Jurkat, Clone E6-1 (cell line): ENCODE measurements at regions not wholly inside any gene's neighbourhood (a gene's known extent, or its start where the extent isn't known, plus 50 kb on each side); places are given as distances from the start of the nearest gene placed in this dataset.
"Not testable (repeated sequence)": the region's sequence is repeated elsewhere in the genome, so short reads cannot be mapped to it uniquely, and the experiment has no call there.

Experiments
- DNase-seq: peaks from one replicate; pipeline ENCODE4 v3.0.0-alpha.2; 2011; ENCODE audit warnings: low read depth, low spot score
- H3K4me3 ChIP-seq: 2 replicates; pipeline ENCODE4 v1.5.1; 2011; ENCODE audit warnings: mild to moderate bottlenecking, low read length, control low read depth, moderate library complexity

DNA sequence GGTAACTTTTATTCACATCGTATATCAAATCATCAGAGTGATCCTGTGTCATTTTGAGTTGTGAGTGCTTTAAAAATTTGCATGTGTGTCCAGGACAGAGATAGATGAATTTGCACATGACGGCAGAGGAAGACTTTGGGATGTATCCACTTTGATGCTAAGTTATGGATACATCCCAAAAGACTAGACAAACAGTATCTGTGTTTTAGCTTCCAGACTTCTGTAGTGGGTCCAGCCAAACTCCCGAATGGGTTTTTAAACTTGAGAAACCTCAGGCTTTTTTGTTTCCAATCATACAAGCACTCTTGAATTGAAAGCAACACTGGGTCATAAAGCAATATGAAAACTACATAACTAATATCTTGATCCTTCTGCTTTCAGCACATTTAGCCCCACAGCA lies 213.8 kb downstream of the C9orf152 start:
- no peak overlapping the region for H3K4me3 ChIP-seq
- DNase-seq, result no peak

GRCh38 chr9:109996936-109997580 lies 210.9 kb downstream of the C9orf152 start:
- no peak for DNase-seq

GRCh38 chr9:109997682-109998081 lies 210.3 kb downstream of the C9orf152 start:
- DNase-seq, result no peak
- no peak overlapping the region for H3K4me3 ChIP-seq

More at GRCh38 chr9:109996936-109997580, 210.9 kb downstream of the C9orf152 start:
- no peak overlapping the region for H3K4me3 ChIP-seq

DNA sequence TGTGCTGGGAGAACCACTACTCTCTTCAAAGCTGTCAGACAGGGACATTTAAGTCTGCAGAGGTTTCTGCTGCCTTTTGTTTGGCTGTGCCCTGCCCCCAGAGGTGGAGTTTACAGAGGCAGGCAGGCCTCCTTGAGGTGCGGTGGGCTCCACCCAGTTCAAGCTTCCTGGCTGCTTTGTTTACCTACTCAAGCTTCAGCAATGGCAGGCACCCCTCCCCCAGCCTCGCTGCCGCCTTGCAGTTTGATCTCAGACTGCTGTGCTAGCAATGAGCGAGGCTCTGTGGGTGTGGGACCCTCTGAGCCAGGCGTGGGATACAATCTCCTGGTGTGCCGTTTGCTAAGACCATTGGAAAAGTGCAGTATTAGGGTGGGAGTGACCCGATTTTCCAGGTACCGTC lies 202.4 kb downstream of the C9orf152 start:
- H3K4me3 ChIP-seq, result peak overlapping the region; percentile 40

DNA sequence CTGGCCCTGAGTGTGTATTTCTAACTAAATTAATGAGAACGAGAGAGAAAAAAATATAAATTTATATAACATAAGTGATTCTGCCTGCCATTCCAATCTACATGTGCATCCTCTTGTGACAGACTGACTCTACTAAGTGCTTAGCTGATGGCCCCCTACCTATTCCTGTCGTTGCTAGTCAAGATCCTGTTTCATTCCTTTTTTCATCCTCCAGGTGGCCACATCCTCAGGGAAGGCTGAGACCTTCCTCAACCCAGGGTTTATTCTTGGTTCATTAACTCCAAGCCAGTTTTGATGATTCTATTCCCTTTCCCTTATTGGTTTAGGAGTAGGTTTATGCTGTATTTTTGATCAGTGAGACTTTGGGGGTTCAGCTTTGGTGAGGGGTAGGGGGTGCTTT lies 201.3 kb downstream of the C9orf152 start:
- DNase-seq, result no peak
- no peak overlapping the region for H3K4me3 ChIP-seq

More for the DNA sequence above, 202.4 kb downstream of the C9orf152 start:
- not testable (repeated sequence) for DNase-seq

GRCh38 chr9:110007477-110008270 lies 200.3 kb downstream of the C9orf152 start:
- no peak overlapping the region for H3K4me3 ChIP-seq
- DNase-seq, result no peak

DNA sequence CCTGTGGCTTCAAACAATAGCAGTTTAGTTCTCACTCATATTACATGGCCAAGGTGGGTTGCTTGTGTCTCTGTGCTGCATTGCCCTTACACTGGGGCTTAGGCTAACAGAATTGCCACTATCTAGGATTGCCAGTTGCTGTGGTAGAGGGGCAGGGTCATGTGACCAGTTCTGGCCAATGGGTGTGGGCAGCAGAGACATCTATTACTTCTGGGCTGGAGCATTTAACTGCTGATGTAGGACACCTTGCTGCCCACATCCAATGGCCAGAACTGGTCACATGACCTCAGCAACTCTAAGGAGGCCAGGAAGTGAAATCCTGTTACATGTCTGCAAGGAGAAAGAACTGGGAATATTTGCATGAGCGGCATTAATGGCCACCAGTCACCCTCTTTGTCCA lies 199.3 kb downstream of the C9orf152 start:
- no peak for DNase-seq
- H3K4me3 ChIP-seq, result no peak overlapping the region

- no peak overlapping the region for H3K4me3 ChIP-seq
- DNase-seq, result no peak
Observed at GRCh38 chr9:110011628-110012320, 196.2 kb downstream of the C9orf152 start.

DNA sequence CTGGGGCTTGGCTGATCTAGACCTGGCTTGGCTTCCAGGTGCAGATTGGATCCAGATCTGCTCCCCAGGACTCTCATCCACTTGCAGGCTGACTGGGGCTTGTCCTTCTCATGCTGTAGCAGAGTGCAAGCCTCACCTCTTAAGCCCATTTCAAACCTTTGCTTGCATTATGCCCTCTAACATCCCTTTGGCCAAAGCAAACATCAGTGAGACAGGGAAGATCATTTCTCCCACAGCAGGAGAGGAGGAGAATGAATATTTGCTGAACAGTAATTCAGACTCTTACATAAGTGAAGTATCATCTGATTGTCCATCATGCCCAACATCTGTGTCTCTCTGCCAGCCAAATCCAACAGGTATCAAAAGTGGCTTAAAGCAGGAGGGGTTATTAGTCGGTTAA lies 194.9 kb downstream of the C9orf152 start:
- no peak for DNase-seq
- no peak overlapping the region for H3K4me3 ChIP-seq

DNA sequence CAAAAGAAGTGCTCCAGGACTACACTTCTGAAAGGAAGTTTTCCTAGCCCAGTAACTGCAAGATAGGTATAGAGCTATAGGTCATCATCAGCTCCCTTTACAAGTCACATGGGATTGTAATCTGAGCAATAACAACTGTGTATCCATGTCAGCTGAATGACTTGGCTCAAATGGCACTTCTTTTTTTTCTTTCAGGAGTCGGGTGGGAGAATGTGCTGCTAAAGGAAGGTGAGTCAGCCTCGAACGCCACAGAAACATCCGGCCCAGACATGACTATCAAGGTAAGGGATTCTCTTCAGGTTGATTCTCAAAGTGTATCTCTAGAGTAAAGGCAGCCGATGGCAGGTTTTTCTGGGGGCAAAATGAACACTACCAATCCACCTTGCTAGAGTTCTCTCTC lies 192.2 kb downstream of the C9orf152 start:
- DNase-seq, result no peak

DNA sequence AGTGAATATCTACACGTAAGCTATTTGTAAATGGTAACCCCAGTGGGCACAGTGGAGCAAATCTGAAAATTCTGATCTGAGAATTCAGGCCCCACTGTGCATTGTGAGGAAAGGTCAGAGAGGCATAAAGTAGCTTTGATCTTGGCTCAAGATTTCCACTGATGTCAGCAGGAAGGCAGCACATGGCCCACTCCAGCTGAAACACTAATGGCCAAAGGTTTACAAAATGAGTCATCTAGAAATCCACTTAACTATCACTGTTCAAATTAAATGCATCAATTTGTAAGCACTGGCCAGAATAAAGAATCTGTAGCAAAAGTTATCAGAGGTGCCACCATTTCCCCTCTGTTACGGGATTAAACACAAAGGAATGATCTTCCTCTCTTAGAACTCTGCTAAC lies 191.6 kb downstream of the C9orf152 start:
- no peak for DNase-seq
- H3K4me3 ChIP-seq, result no peak overlapping the region

More for the DNA sequence above, 192.2 kb downstream of the C9orf152 start:
- H3K4me3 ChIP-seq, result no peak overlapping the region

DNA sequence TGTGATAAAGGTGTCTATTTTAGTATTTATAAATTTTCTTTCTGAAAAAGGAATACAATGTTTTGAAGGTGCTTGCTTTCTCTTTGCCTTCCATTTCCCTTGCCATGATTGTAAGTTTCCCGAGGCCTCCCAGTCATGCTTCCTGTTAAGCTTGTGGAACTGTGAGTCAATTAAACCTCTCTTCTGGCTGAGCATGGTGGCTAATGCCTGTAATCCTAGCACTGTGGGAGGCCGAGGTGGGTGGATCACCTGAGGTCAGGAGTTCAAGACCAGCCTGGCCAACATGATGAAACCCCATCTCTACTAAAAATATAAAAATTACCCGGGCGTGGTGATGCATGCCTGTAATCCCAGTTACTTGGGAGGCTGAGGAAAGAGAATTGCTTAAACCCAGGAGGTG lies 187.7 kb downstream of the C9orf152 start:
- DNase-seq, result not testable (repeated sequence)

DNA sequence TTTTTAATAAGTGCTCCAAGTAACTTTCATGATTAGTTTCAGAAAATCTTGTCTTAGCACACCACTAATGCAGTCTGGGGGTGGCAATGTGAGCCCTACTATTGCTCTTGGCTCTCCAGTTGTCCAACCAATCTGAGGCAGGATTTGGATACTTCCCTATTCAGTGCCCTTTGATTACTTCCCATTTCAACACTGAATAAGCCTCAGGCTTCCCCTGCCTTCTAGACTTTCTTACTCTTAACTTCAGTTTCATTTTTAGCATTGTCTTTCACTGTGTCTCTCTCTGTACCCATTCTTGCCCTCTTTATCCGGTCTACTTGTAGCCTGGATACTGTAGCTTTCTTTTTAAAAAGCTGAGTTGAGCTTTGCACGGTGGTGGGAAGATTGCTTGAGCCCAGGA lies 186.1 kb downstream of the C9orf152 start:
- DNase-seq, result no peak
- no peak overlapping the region for H3K4me3 ChIP-seq

More for the DNA sequence above, 187.7 kb downstream of the C9orf152 start:
- H3K4me3 ChIP-seq, result not testable (repeated sequence)

DNA sequence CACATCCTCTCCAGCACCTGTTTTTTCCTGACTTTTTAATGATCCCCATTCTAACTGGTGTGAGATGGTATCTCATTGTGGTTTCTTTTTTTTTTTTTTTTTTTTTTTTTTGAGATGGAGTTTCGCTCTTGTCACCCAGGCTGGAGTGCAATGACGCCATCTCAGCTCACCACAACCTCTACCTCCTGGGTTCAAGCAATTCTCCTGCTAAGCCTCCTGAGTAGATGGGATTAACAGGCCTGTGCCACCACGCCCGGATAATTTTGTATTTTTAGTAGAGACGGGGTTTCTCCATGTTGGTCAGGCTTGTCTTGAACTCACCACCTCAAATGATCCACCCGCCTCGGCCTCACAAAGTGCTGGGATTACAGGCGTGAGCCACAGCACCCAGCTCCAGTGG lies 184.7 kb downstream of the C9orf152 start:
- DNase-seq, H3K4me3 ChIP-seq: not testable (repeated sequence)

DNA sequence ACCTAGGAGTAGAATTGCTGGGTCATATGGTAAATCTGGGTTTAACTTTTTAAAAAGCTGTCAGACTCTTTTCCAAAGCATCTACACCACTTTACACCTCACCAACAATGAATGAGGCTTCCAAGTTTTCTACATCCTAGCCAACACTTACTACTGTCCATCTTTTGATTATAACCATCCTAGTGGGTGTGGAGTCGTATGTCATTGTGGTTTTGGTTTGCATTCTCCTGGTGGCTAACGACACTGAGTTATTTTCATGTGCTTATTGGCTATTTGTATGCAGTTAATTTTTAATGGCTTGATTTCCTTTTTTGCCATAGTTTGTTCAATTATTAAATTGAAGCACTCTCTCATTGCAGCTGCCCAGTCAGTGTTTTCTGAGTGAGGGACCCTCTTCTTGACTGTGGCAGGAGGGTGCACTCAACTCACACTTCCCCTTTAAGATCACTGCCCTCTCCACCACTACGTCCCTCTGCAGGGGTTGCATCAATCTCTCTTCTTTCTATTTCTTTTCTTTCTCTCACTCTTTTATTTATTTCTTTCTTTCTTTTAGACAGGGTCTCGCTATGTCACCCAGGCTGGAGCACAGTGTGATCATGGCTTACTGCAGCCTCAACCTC lies 182.3 kb downstream of the C9orf152 start:
- H3K4me3 ChIP-seq, result no peak overlapping the region
- DNase-seq, result no peak

- DNase-seq, result no peak
- no peak overlapping the region for H3K4me3 ChIP-seq
Observed at GRCh38 chr9:110027671-110028081, 180.3 kb downstream of the C9orf152 start.

DNA sequence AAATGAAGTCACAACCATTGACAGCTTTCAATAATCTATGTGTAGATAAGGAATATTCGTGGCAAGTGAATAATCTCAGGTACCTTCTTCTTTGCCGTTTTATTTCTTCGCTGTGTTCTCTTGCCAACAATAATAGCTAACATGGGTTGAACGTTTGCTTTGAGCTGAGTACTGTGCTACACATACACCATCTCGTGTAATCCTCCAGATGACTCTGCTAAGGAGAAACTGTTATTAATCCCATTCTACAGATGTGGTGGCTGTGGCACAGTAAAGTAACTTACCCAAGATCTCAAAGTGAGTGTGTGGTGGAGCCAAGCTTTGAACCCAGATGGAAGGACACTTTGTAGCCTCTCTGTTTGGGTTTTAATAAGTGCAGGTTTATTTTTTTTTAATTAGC lies 179.7 kb downstream of the C9orf152 start:
- H3K4me3 ChIP-seq, result no peak overlapping the region
- peak; percentile 68 for DNase-seq

DNA sequence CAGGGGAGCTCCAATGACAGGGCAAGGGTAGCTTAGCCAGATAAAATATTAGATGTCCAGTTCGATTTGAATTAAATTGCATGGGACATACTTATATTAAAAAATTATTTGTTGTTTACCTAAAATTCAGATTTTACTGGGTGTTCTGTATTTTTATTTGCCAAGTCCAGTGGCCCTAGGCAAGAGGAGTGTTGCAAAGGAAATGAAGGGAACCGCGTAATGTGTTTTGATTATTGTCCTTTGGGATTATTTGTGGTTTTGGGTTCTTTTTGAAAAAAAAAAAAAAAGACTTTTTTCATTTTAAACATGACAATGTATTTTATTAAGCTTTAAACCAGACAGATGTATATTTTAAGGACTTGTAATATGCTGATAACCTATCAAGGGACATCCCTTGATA lies 179.3 kb downstream of the C9orf152 start:
- DNase-seq, result no peak
- no peak overlapping the region for H3K4me3 ChIP-seq

DNA sequence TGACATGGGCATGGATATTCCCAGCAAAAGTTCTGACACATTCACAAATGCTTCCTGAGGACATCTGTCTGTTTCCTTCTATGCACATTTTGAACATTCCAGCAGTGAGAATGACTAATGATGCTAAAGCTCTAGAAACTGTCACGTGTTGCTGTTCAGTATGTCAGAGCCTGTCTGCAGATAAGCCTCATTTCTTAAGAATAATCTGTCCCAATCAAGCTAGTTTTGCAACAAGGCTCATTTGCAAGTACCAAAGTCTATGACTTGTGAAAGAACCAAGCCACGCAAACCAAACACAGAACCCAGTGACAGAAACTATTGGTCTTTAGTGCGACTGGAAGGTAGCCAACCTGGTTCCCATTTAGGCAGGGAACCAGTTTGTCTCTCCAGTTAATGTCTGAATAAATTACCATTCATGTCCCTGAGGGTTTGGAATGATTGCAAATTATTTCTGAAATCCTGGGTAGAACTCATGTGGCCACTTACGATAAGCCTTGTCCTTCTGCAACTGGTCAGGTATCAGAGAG lies 178.5 kb downstream of the C9orf152 start:
- DNase-seq, result no peak
- H3K4me3 ChIP-seq, result no peak overlapping the region
